Activated CD4-positive, alpha-beta T cell treated with anti-CD3 and anti-CD28 coated beads, Interleukin-2, amount 50 U/mL, for 1 hour (primary cell): ENCODE measurements at regions not wholly inside any gene's neighbourhood (a gene's known extent, or its start where the extent isn't known, plus 50 kb on each side); places are given as distances from the start of the nearest gene placed in this dataset.

Source experiments
- DNase-seq: peaks from one replicate; pipeline ENCODE4 v3.0.0-alpha.2; 2020

DNA sequence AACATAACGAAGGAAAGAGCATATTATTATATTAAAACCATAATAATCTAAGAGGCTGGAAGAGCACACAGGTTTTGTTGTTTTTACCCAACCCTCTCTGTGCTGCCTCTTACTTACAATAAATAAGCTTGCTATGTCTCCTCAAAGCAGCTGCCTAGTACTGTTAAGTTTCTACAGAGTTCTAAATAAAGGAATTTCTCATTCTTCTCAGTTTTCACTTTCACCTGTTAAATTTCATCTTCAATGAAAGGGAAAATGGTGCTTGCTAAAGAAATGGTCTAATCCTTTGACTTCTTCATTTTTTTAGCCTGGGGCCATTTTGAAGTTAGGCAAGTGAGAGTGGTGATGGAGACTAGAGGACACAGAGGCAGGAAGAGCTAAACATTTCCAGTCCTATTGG is 396.1 kb downstream of the MAN2A1 start:
- DNase-seq: no peak

DNA sequence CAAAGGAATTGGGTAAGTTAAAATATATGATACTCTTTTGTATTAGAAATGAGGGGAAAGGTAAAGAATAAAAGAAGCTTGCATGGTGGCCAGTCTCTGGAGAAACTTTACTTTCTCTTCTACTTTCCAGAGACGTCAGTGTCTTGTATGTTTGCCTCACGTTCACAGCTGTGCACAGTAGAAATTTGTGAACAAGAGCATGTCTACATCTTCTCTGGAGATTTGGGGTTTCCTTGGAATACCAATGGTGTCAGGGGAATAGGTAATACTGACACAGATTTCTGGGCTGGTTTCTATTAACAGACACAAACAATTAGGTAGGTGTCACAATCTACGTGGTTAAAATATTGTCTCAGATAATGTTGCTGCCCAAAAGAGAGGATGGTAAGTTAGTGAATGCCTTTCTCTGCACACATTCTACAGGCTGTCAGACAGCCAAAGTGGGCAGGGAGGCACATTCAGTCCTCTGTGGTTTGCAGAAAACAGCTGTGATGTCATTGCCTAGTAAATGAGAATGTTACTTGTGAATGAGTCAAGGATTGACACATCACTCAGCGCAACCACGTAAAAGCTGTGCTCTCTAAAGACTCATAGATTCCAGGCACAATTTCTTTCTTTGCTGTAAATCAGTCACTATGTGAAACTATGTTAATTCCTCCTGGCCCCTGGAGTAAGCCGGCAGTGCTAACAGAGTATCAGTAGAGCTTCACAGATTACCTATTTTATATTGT is 397.1 kb downstream of the MAN2A1 start:
- no peak for DNase-seq

GRCh38 chr5:110087829-110088228 is 398.1 kb downstream of the MAN2A1 start:
- DNase-seq: no peak

DNA sequence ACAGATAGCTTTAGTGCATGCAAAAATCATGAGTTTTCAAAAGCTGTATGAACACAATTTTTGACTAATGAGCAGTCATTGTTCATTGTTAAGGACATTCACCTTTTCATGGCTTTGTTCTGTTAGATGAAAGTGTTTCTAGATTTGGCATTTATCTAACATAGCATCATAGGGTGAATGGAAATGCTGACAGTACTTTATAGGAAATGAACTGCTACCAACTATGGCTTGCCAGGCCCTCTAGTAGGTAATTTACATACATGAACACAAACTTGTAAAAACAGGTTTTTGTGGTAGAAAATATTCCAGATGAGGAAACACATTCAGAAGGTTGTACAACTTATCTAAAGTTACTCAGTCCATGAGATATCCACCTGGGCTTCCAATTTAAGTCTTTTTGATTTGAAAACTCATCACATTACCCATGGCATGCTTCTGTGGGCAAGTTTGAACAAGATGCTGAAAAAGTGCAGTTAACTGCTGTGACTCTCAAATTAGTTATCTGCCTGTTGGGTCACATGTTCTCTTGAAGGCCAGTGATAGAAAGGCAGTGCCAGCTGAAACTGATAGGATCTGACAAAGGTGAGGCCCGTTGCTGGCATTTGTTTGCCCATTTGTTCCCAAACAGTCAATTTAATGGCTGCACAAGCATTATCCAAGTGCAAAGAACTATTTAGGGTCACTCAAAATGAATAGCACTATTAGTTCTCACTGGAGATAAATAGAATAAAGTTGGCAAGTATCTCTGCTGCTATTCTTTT is 399.1 kb downstream of the MAN2A1 start:
- DNase-seq: no peak

GRCh38 chr5:110092955-110093785 is 403.4 kb downstream of the MAN2A1 start:
- no peak for DNase-seq

- DNase-seq: no peak
Measured at GRCh38 chr5:110094109-110094508, 404.4 kb downstream of the MAN2A1 start.

GRCh38 chr5:110094548-110094947 is 404.8 kb downstream of the MAN2A1 start:
- DNase-seq: no peak

DNA sequence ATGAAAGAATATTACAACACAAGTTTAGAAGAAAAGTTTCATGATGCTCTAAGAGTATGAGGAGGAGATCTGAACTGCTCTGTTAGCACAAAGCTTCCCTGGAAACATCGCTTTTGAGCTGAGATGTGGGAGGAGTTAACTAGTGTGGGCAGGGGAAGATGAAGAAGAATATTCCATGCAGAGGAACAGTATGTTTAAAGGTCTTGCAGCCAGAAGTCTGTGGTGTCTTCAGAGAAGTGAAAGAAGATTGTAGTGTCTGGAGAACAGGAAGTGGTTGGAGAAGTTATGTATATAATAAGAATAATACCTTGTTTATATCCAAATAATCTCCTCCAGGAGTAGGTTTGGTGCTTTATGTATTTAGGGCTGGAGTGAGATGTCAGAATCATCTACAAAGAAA is 406.7 kb downstream of the MAN2A1 start:
- no peak for DNase-seq

GRCh38 chr5:110099572-110099971 is 409.8 kb downstream of the MAN2A1 start:
- no peak for DNase-seq

- no peak for DNase-seq
Measured at GRCh38 chr5:110103081-110103480, 413.4 kb downstream of the MAN2A1 start.

DNA sequence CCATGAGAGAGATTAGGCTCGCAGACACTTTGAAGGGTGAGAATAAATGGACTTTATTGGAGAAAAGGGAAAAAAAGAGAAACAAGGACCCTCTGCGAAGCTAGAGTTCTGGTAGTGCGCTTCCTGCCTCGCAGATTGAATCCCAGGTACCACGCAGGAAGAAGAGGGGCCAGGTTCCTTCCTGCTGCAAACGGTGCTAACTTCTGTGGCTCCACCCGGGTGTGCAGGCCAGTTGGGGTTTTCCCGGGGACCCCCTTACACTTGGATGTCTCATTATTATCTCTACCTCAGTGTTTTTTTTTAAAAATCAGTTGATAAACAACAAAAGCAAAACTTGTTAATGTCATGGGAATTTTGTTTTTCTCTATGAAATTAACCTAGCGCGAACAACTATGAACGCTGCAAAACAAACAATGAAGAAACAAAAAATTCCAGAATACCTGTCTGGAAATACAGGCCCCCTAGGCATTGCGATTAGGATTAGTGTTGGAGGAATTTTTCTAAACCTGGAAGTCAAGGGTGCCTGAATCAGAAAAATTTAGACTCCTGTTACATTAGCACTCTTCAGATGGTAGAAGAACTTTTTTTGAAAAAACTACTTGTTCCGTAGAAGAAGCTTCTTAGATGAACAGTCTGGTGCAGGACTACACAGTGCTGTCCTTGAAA is 414.5 kb downstream of the MAN2A1 start:
- DNase-seq: no peak

GRCh38 chr5:110104726-110105669 is 415.3 kb downstream of the MAN2A1 start:
- DNase-seq: no peak

DNA sequence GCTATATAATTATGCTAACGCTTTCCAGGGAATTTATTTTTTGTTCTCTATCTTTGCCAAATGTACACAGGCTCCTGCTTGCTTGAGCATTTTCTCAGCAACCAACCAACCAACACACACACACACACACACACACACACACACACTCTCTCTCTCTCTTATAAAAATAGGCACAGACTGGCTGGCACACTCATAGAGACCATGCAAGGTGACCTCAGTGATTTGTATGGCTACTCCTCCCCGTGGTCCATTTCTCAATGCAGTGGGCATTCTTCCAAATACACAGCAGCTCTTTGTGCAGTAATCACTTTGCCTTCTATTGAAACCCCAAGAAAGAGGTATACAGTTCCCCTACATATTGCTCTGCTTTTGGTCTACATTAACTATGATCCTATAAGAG is 416.0 kb downstream of the MAN2A1 start:
- DNase-seq: no peak

DNA sequence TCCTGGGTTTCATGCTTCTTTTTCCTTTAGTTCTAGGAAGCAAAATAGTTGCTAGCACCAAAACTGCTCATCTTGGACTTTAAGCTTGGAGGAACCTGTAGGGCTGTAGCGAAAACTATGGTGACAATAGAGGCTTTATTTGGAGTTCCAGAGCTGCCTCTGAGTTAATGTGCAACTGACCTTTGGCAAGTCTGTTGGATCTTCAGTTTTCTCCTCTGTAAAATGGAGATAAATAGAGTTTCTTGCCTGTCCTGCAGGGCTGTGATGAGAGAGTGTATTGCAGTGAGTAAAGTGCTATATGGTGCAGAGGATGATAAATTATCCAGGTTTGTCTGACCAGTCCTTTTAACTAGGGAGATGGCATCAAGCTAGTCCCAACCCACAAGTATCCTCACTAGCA is 417.0 kb downstream of the MAN2A1 start:
- no peak for DNase-seq

DNA sequence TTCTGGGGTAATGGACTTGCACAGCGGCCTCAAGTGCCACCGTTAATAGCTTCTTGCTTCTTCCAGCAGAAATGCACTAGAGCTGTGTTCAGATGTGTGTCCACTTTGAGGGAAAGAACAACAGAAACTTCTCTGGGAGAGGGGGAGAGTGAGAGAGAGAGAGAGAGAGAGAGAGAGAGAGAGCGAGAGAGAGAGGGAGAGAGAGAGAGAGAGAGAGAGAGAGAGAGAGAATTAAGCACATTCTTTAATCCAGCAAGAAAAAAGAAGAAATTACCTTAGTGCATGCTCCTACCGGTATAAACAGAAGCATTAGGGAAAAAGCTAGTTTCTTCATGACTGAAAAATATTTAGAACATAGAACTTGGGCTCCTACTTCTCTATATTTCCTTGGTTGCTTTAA is 418.8 kb downstream of the MAN2A1 start:
- no peak for DNase-seq

- no peak for DNase-seq
Measured at GRCh38 chr5:110109667-110110066, 419.9 kb downstream of the MAN2A1 start.

DNA sequence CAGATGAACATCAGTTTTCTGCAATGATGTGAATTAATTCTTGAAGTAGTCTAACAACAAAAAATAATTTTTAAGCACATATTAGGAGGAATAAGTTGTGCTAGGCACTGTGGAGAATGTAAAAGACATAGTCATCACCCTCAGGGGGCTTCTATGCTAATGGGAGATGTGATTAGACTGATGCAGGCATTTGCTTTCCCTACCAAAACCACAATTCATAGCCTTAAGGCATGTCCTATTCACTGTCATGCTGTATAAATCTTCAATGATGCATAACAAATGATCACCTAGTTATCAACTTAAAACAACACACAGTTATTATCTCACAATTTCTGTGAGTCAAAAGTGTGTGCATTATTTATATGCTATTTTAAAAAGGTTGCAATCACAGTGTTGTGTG is 422.6 kb downstream of the MAN2A1 start:
- DNase-seq: no peak

DNA sequence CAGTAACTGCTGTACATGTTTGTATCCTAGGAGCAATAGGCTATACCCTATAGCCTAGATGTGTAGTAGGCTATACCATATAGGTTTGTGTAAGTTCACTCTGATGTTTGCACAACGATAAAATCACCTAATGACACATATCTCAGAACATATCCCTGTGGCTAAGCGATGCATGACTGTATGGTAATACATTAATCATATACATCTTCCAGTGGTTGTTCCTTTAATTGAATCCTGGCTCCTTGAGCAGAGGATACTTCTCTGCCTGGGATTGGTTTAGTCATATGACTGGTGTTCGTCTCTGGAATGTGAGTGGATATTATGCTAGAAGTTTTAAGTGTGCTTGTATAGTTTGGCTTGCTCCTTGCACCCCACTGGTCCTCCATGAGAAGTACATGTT is 425.8 kb downstream of the MAN2A1 start:
- DNase-seq: no peak

DNA sequence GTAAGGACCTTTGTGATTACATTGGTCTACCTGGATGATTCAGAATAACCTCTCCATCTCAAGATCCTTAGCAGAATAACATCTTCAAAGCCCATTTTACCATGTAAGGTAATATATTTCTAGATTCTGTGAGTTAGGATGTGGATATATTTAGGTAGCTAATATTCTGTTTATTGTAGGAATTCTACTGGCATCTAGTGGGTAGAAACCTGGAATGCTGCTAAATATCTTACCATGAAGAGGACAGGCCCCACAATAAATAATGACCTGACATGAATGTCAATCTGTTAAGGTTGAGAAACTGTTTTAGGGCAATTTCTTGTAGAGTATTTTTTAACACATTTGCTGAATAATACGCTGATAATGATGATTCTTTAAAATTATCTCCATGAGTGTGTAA is 426.8 kb downstream of the MAN2A1 start:
- DNase-seq: no peak

GRCh38 chr5:110134963-110135935 is 445.5 kb downstream of the MAN2A1 start:
- no peak for DNase-seq

DNA sequence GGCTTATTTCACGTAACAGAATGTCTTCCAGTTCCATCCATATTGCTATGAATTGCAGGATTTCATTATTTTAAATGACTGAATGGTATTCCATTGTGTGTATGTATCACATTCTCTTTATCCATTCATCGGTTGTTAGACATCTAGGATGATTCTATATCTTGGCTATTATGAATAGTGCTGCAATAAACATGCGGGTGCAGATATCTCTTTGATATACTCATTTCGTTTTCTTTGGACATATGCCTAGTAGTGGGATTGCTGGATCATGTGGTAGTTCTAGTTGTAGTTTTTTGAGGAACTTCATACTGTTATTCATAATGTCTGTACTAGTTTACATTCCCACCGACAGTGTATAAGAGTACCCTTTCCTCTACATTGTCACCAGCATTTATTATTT is 460.5 kb downstream of the MAN2A1 start:
- no peak for DNase-seq
